ENCODE measurements at regions not wholly inside any gene's neighbourhood (a gene's known extent, or its start where the extent isn't known, plus 50 kb on each side); places are given as distances from the start of the nearest gene placed in this dataset.
"Not testable (repeated sequence)": the region's sequence is repeated elsewhere in the genome, so short reads cannot be mapped to it uniquely, and the experiment has no call there.

DNA sequence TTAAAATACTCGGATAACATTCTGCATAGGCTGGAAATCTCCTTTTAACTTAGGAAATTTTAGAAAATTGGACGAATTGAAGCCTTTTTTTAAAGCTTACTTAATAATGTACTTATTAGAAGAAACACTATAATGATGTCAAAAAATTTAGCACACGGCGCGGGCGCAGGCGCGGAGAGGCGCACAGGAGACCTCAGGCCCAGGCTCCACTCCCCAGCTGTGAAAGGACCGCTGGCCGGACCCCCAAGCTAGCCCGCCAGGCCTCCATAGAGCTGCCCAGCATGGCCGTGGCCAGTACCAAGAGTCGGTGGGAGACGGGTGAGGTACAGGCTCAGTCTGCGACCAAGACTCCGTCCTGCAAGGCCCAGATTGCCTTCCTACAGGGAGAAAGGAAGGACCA, 78.8 kb upstream of the PABPC3 start:
- TF ChIP-seq, protein P1, sequence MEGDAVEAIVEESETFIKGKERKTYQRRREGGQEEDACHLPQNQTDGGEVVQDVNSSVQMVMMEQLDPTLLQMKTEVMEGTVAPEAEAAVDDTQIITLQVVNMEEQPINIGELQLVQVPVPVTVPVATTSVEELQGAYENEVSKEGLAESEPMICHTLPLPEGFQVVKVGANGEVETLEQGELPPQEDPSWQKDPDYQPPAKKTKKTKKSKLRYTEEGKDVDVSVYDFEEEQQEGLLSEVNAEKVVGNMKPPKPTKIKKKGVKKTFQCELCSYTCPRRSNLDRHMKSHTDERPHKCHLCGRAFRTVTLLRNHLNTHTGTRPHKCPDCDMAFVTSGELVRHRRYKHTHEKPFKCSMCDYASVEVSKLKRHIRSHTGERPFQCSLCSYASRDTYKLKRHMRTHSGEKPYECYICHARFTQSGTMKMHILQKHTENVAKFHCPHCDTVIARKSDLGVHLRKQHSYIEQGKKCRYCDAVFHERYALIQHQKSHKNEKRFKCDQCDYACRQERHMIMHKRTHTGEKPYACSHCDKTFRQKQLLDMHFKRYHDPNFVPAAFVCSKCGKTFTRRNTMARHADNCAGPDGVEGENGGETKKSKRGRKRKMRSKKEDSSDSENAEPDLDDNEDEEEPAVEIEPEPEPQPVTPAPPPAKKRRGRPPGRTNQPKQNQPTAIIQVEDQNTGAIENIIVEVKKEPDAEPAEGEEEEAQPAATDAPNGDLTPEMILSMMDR (IDR thresholded peaks at IDR 0.05), result not testable (repeated sequence)
- TF ChIP-seq POLR2A (IDR thresholded peaks at IDR 0.05); EP300 (IDR thresholded peaks at IDR 0.05; ENCODE audit: low read depth); POLR2AphosphoS5 (IDR thresholded peaks at IDR 0.05): not testable (repeated sequence)
